Ovary (tissue), 7 donors: ENCODE measurements at regions not wholly inside any gene's neighbourhood (a gene's known extent, or its start where the extent isn't known, plus 50 kb on each side); places are given as distances from the start of the nearest gene placed in this dataset.

Experiments
- DNase-seq, 5 donors: peaks; one replicate each; pipeline ENCODE4 v3.0.0-alpha.2; 2019 to 2020
- H3K27ac ChIP-seq, 2 donors: fragments of 200-600 bp; one replicate each; pipeline versions ENCODE4 v1.5.1 to v1.8.0; 2019 to 2022
- H3K27me3 ChIP-seq: fragments of 200-600 bp; one replicate; pipeline ENCODE4 v1.8.0; 2022
- H3K36me3 ChIP-seq: fragments of 200-600 bp; sonication (generic); one replicate; pipeline ENCODE4 v1.5.1; 2019
- H3K4me1 ChIP-seq: one replicate; pipeline ENCODE4 v1.8.1; 2013; ENCODE audit warnings: mild to moderate bottlenecking, moderate library complexity; ENCODE audit not compliant: insufficient read depth
- H3K4me3 ChIP-seq: fragments of 200-600 bp; sonication (generic); one replicate; pipeline ENCODE4 v1.5.1; 2017
- H3K9me3 ChIP-seq, 2 donors: fragments of 200-600 bp in 1 of 2; sonication (generic) in 1 of 2; one replicate each; pipeline versions ENCODE4 v1.5.1 to v1.8.1; 2013 to 2019; ENCODE audit warnings: mild to moderate bottlenecking in 1 of 2, moderate library complexity in 1 of 2
- CTCF ChIP-seq, 3 donors: fragments of 450-650 bp in 2 of 3; fragments of 200-600 bp in 1 of 3; IDR thresholded peaks; one replicate each; pipeline versions ENCODE4 v1.5.1 to v1.8.0; 2016 to 2022; ENCODE audit warnings: antibody characterized with exemption in 3 of 3, mild to moderate bottlenecking in 1 of 3
- EP300 ChIP-seq: sonication (generic); formaldehyde crosslinking; IDR thresholded peaks from one replicate; pipeline ENCODE4 v1.6.1; 2017; ENCODE audit warnings: antibody characterized with exemption
- POLR2A ChIP-seq: fragments of 450-650 bp; IDR thresholded peaks from one replicate; pipeline ENCODE4 v1.6.1; 2017; ENCODE audit warnings: antibody characterized with exemption, mild to moderate bottlenecking, moderate library complexity
- WGBS, 3 donors: extraction: QIAGEN DNeasy Blood & Tissue Kit in 1 of 3; methylation state at CpG; one replicate each; pipeline versions ENCODE4 v1.1.5 to v1.1.7; 2013 to 2017; 5-methylcytosine and 5-hydroxymethylcytosine counted together
- intact Hi-C, 4 donors: fragments of 100-400 bp; cut with DNase I; formaldehyde crosslinking; loops; one replicate each; pipeline versions ENCODE4 v1.11.0 to v1.15.1; 2022 to 2023
- donor health status: DM: no; HTN: no; CAD: no; lungs with moderate emphysema.
- donor health status: DM: no; HTN: no; CAD: no.
- donor health status: Bipolar disorder and iron deficiency.
- donor health status: DM: no; HTN: no; CAD: no.
- donor health status: DM: yes; HTN: yes; CAD: no.

- TF ChIP-seq POLR2A (no peak), EP300 (no peak)
- H3K9me3 ChIP-seq: no peaks in the 10 kb centered on the region
- H3K27me3 ChIP-seq: no peaks in the 10 kb centered on the region
- H3K4me1 ChIP-seq: no peaks in the 10 kb centered on the region
- H3K4me3 ChIP-seq: no peak overlapping the region
- intact Hi-C loops: no loop called here
- no peaks in the 10 kb centered on the region for H3K36me3 ChIP-seq
- H3K27ac ChIP-seq: no peak overlapping the region
- no peak for DNase-seq
- 4 to 13% (median 6%) methylated on average over 3 of the region's 3 CpGs for WGBS, 3 donors
These were observed 203.2 kb upstream of the DGKB start for GRCh38 chr7:15105711-15106110.

DNA sequence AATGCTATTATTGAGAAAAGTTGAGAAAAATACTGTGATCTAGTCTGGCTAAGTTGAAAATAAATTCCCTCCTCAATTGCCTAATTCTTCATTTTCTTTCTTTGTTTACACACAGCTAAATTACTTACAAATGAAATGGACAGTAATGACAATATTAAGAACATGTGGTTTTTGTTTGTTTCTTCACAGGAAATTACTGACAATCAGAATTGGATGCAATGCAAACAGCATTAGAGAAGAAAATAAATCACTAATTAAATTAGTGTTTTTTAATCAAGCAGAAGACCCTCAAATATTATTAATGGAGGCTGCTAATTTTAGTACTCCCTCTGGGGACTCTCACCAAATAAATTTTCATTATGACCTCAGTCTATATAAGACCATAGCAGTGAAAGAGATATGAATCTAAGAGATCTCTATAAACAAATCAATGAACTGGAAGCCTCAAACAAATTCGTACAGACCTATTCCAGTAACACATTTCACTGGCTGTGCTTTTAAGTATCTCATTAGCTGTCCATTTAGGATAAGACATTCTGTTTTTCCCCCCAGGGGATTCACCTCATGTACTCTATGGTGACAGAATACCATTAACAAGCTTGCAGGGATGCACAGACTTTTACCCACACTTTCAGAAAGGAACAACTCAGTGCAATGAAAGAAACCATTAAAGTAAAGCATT is 202.0 kb upstream of the DGKB start:
- intact Hi-C loops: no loop called here
- no peak overlapping the region for H3K4me3 ChIP-seq
- no peaks in the 10 kb centered on the region for H3K27me3 ChIP-seq
- H3K9me3 ChIP-seq: no peaks in the 10 kb centered on the region
- WGBS, 3 donors: 31 to 49% (median 38%) methylated on average over 1 of the region's 1 CpG
- H3K4me1 ChIP-seq: no peaks in the 10 kb centered on the region
- TF ChIP-seq EP300 (no peak), POLR2A (no peak), CTCF (IDR thresholded peaks at IDR 0.05) (no peak)
- H3K36me3 ChIP-seq: no peaks in the 10 kb centered on the region
- DNase-seq: no peak
- no peak overlapping the region for H3K27ac ChIP-seq

- no peaks in the 10 kb centered on the region for H3K36me3 ChIP-seq
- no peak overlapping the region for H3K27ac ChIP-seq
- no peak overlapping the region for H3K4me3 ChIP-seq
- no peak for DNase-seq
- no peaks in the 10 kb centered on the region for H3K4me1 ChIP-seq
- no peaks in the 10 kb centered on the region for H3K27me3 ChIP-seq
- no peaks in the 10 kb centered on the region for H3K9me3 ChIP-seq
- intact Hi-C loops: no loop called here
- no peak for TF ChIP-seq POLR2A
These were observed 196.5 kb upstream of the DGKB start for GRCh38 chr7:15099074-15099473.

DNA sequence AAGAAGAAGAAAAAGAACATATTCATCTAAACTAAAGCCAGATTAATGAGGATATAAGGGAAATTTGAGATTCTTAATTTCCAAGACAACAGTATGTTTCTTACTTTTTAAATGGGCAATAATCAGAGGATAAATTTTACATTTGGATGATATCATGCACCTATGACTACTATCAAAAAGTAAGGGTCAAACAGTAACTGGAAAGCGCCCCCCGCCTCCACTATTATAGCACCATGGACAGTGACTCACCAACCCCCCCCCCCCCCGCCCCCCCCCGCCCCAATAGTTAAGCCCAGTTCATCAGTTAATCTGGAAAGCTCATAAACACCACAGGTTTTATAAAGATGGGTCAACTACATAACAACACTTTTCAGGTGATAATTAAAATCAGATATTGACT is 194.3 kb upstream of the DGKB start:
- intact Hi-C loops: no loop called here
- H3K9me3 ChIP-seq: no peaks in the 10 kb centered on the region

DNA sequence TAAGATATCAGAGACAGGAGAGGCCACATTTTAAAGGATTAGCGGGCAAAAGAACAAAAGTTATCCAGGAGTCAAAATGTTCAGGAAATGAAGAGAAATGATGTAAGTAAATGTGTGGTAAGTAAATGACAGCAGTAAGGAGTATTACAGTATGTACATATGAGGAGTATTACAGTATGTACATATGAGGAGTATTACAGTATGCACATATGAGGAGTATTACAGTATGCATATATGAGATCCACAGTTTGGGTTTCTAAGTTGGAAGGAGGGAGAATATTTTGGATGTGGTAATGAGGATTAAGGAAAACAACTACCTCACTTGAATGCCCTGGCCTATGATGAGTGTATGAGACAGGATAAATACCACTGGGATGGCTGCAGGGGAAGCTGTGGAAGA is 192.4 kb upstream of the DGKB start:
- no peak for TF ChIP-seq EP300
- no peak for TF ChIP-seq POLR2A
- no peak for TF ChIP-seq CTCF (IDR thresholded peaks at IDR 0.05)

More for the DNA sequence above, 194.3 kb upstream of the DGKB start:
- no peaks in the 10 kb centered on the region for H3K4me1 ChIP-seq
- TF ChIP-seq CTCF (IDR thresholded peaks at IDR 0.05): no peak
- TF ChIP-seq POLR2A: no peak
- TF ChIP-seq EP300: no peak
- no peak overlapping the region for H3K4me3 ChIP-seq
- no peak overlapping the region for H3K27ac ChIP-seq
- 53 to 61% (median 59%) methylated on average over 4 of the region's 4 CpGs for WGBS, 3 donors
- H3K27me3 ChIP-seq: no peaks in the 10 kb centered on the region
- no peaks in the 10 kb centered on the region for H3K36me3 ChIP-seq
- no peak for DNase-seq

More for the DNA sequence above, 192.4 kb upstream of the DGKB start:
- no peaks in the 10 kb centered on the region for H3K4me1 ChIP-seq
- no peaks in the 10 kb centered on the region for H3K27me3 ChIP-seq
- no peak overlapping the region for H3K27ac ChIP-seq
- no peak overlapping the region for H3K4me3 ChIP-seq
- H3K9me3 ChIP-seq: no peaks in the 10 kb centered on the region
- 93 to 98% (median 96%) methylated on average over 1 of the region's 1 CpG for WGBS, 3 donors
- no peak for DNase-seq
- no peaks in the 10 kb centered on the region for H3K36me3 ChIP-seq
- intact Hi-C loops: no loop called here
